ENCODE measurements at regions not wholly inside any gene's neighbourhood (a gene's known extent, or its start where the extent isn't known, plus 50 kb on each side); places are given as distances from the start of the nearest gene placed in this dataset.

GRCh38 chr17:33383488-33384023 lies 90.5 kb upstream of the ASIC2 start:
- no peak for DNase-seq (ENCODE audit: low read depth)
- TF ChIP-seq CTCF (IDR thresholded peaks at IDR 0.05; ENCODE audit: control insufficient read depth, insufficient read depth, low read depth, low read length, missing control alignments), result no peak
- H3K4me3 ChIP-seq (ENCODE audit: control insufficient read depth, low read depth, low read length), result no peak overlapping the region

- H3K4me3 ChIP-seq (ENCODE audit: control insufficient read depth, low read depth, low read length), result no peak overlapping the region
- DNase-seq (ENCODE audit: low read depth), result no peak
- no peak for TF ChIP-seq CTCF (IDR thresholded peaks at IDR 0.05; ENCODE audit: control insufficient read depth, insufficient read depth, low read depth, low read length, missing control alignments)
These were observed 92.0 kb upstream of the ASIC2 start for GRCh38 chr17:33385133-33385532.

GRCh38 chr17:33385713-33386112 lies 92.6 kb upstream of the ASIC2 start:
- DNase-seq (ENCODE audit: low read depth), result no peak
- no peak for TF ChIP-seq CTCF (IDR thresholded peaks at IDR 0.05; ENCODE audit: control insufficient read depth, insufficient read depth, low read depth, low read length, missing control alignments)
- no peak overlapping the region for H3K4me3 ChIP-seq (ENCODE audit: control insufficient read depth, low read depth, low read length)

GRCh38 chr17:33387406-33387805 lies 94.3 kb upstream of the ASIC2 start:
- TF ChIP-seq CTCF (IDR thresholded peaks at IDR 0.05; ENCODE audit: control insufficient read depth, insufficient read depth, low read depth, low read length, missing control alignments), result no peak
- DNase-seq (ENCODE audit: low read depth), result no peak
- no peak overlapping the region for H3K4me3 ChIP-seq (ENCODE audit: control insufficient read depth, low read depth, low read length)

- H3K4me3 ChIP-seq (ENCODE audit: control insufficient read depth, low read depth, low read length), result no peak overlapping the region
- DNase-seq (ENCODE audit: low read depth), result no peak
- TF ChIP-seq CTCF (IDR thresholded peaks at IDR 0.05; ENCODE audit: control insufficient read depth, insufficient read depth, low read depth, low read length, missing control alignments), result no peak
These were observed 96.5 kb upstream of the ASIC2 start for GRCh38 chr17:33389504-33390135.

GRCh38 chr17:33390479-33391176 lies 97.5 kb upstream of the ASIC2 start:
- DNase-seq (ENCODE audit: low read depth), result no peak
- H3K4me3 ChIP-seq (ENCODE audit: control insufficient read depth, low read depth, low read length), result no peak overlapping the region

More at GRCh38 chr17:33390479-33391176, 97.5 kb upstream of the ASIC2 start:
- no peak for TF ChIP-seq CTCF (IDR thresholded peaks at IDR 0.05; ENCODE audit: control insufficient read depth, insufficient read depth, low read depth, low read length, missing control alignments)

Data from AG09309 (cell line).